Skin epidermis (tissue), 12 donors: ENCODE measurements at regions not wholly inside any gene's neighbourhood (a gene's known extent, or its start where the extent isn't known, plus 50 kb on each side); places are given as distances from the start of the nearest gene placed in this dataset.
"Not testable (repeated sequence)": the region's sequence is repeated elsewhere in the genome, so short reads cannot be mapped to it uniquely, and the experiment has no call there.

Source experiments
- H3K27ac ChIP-seq, 21 experiments: fragments of 200-600 bp; sonication (generic) in 11 of 21; one replicate each; pipeline ENCODE4 v1.5.0; 2020; ENCODE audit warnings: mild to moderate bottlenecking in 3 of 21, inconsistent platforms in 2 of 21, moderate library complexity in 2 of 21
- H3K4me3 ChIP-seq, 7 experiments: fragments of 200-600 bp; sonication (generic) in 2 of 7; one replicate each; pipeline ENCODE4 v1.5.0; 2020; ENCODE audit warnings: inconsistent platforms in 2 of 7, mild to moderate bottlenecking in 2 of 7, moderate library complexity in 1 of 7

DNA sequence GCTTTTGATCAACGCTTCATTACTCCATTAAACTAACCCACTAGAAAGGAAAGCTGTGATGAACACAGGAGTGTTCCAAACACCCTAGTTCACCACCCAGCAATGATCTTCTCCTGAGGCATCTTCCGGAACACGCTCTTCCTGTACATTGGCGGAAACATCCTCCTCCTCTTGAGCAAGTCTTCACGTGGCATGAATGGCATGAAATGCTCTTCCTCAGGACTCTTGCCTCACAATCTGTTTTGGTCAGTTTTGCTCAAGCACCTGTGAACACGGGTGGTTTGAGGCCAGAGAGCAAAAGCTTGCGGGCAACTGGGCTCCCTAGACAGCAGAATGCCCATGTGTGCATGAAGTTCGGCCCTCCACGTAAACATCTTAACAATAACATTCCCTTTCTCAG lies 734.2 kb upstream of the SALL3 start:
- Histone ChIP-seq H3K4me3 (no peak overlapping the region), H3K27ac (no peak overlapping the region)

DNA sequence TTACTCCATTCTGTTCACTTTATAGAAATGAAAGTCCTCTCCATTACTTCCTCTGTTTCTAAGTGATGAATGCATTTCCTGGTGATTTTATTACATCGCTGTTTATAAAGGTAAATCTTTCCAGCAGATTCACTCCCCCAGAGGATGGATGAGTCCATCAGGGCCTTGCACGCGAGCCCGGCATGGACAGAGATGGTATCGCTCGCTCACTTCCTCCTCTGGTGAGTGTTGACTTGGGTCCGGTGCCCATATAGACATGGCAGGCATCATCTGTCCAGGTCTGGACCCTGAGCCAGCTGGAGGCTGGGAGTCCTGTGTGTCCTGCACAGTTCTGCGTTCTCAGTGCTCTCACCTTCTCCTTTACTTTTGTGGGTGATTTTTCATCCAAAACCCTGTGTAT lies 733.6 kb upstream of the SALL3 start:
- H3K27ac ChIP-seq: no peak overlapping the region

DNA sequence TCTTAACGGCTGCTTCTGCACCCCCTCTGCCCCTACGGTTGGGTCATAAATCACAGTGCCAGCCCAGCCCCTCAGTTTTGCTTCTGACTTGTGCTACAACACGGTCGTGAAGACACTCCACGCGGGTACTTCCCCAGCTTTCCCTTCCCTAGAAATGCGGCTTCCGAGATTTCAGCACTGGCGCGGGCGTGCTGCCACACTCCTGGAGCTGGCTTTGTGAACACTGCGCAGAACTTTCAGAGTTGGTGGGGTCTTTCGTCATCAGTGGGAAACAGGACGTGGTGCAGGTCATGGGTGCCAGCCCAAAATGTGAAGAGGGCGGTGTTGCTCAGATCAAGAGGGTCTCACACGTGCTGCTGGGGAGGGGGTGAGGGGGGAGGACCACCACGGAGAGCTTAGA lies 733.0 kb upstream of the SALL3 start:
- Histone ChIP-seq H3K27ac (no peak overlapping the region), H3K4me3 (no peak overlapping the region)

More for the DNA sequence above, 733.6 kb upstream of the SALL3 start:
- H3K4me3 ChIP-seq: no peak overlapping the region

DNA sequence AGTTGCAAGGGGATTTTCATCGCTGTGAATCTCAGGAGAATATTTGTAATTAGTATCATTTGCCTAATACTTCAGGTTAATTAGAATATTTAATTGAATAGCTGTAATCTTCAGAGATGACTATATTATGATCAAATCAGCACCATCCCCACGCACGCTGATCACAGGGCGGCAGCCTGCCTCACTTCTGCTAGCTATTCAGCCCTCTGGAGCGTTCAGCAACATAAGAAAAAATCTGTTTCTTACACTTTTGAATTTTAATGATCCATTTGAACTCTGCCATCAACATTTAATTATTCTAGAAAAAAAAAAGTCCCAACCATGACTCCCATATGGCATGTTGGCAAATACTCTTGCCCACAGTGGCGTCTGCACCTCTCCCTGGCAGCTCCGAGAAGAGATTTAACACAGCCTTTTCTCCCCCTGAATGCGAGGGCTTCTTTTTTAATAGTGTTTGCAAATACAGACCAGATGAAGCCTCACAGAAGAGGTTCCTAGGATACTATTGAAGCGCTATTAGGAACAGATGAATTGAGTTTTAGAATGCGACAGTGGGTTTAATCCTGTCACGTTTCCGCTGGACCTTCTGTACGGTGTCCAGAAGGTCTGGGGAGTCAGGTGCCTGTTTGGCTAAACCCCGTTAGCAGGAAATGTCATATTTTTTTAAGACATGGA lies 731.9 kb upstream of the SALL3 start:
- no peak overlapping the region for H3K27ac ChIP-seq
- H3K4me3 ChIP-seq: no peak overlapping the region

DNA sequence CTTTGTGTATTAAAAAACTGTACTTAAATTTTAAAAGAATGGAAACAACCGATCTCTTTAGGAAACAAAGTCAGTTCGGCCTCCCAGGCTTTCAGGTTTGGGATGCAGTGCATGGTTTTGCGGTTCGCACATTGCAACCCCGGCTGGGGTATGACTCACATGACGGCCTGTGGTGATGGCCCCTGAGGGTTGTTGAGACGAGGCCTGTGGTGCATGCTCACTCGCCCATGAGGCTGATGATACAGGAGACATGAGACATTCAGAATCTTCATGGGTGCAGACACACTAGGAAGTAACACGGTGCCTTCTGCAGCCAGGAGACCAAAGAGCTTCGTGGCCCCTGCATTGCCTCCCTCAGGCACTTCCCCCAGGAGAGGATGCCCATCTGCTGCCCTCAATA lies 724.6 kb upstream of the SALL3 start:
- H3K27ac ChIP-seq: no peak overlapping the region
- no peak overlapping the region for H3K4me3 ChIP-seq

DNA sequence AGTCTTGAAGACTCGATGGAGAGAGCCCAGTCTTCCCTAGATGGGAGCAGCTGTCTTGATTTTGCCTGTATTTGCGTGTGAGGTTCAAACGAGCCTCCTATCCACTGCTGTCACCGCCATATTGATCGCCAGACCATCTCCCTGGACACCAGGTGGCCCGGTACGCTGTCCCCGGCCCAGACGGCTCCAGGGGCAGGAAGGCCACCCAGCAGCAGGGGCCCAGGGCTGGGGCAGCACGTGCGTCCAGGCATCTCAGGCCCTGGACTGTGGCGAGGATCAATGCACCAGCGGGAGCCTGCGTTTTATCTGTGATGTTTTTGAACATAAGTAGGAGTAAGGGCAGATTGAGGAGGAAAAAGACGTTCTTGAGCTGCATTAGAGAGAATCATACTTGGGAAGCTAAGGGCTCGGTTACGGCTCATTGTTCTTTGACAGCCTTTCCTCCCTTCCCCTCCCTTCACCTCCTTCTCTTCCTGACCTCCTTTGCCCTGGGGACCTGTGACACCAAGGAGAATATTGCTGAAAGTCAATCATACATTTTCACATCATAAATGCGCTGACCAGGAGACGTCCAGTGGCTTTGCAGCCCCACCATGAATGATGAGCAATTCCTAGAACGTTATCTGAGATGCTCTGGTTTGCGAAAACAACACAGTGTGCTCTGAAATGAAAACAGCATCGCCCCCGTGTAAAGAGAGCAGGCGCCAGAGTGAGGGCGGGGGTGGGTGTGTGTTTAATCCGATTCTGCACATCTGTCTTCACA lies 711.2 kb upstream of the SALL3 start:
- no peak overlapping the region for H3K4me3 ChIP-seq
- no peak overlapping the region for H3K27ac ChIP-seq

DNA sequence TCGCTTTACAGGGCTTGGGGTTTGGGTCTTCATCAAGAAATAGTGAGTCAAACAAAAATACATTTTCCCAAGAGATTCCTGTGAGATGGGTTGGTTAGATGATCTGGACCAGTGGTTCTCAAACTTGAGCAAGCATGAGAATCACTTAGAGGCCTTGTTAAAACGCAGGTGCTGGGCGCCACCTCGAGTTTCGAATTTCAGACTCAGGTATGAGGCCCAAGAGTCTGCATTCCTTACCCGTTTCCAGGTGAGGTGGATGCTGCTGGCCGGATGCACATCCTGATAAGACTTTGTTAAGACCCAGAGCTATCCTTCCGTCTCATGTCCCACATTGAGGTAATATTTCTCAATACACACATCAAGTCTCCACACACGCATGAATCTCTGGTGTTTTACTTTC lies 707.8 kb upstream of the SALL3 start:
- Histone ChIP-seq H3K4me3 (no peak overlapping the region), H3K27ac (no peak overlapping the region)

DNA sequence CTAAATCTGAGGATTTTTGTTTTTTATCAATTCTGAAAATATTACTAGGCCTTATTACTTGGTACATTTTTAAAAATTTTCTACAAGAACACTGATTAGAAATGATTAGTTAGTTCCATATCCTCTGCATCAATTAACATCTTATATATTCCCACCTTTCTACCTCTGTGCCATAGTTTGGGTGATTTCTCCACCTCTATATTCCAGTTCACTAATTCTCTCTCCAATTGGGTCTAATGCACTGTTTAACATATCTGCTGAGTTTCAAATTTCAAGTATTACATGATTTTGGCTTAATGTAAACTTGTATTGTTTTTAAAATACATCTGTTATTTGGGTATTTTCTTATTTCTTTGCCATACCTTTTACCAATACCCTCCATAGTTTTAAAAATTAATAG lies 705.7 kb upstream of the SALL3 start:
- Histone ChIP-seq H3K4me3 (no peak overlapping the region), H3K27ac (no peak overlapping the region)

DNA sequence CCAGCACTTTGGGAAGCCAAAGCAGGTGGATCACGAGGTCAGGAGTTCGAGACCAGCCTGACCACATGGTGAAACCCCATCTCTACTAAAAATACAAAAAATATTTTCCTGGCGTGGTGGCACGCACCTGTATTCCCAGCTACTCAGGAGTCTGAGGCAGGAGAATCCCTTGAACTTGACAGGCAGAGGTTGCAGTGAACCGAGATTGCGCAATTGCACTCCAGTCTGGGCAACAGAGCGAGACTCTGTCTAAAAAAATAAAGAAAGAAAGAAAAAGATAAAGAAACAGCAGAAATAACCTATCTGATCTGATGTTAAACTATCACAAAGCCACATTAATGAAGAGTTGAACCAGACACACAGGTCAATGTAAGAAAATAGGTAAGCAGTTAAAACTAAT lies 696.2 kb upstream of the SALL3 start:
- H3K27ac ChIP-seq, H3K4me3 ChIP-seq: not testable (repeated sequence)

DNA sequence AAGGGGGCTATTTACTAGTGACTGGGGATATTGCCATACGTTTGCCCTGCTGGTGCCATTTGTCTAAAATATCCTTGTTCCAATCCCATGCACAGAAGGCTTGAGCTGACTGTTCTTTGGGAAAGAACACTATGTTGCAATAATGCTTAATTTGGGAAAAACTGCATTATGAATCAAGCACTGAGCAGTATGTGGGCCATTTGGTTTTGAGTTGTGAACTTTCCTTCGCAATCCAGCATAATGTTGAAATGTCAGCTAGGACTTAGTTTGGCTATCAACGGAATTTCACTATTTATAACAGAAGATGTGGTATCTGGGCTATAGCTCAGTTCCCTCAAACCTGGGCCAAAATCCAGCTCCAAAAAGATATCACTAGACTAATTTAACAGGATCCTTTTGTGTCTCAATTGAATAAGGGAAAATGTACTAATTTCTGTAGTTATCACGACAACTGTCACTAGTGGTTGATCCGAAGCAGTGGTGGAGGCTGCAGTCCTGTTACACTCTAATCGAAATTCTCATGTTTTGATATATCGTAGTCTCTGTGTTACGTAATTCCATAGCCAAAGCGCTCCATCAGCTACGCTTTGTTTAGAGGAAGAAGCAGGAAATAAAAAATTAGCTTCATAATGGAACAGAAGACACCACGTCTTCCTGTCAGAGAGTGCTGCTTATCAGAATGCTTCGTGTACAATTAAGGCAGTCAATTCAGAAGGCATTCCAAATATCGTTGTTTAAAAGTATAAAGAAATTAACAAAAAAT lies 686.8 kb upstream of the SALL3 start:
- Histone ChIP-seq H3K27ac (no peak overlapping the region), H3K4me3 (no peak overlapping the region)

DNA sequence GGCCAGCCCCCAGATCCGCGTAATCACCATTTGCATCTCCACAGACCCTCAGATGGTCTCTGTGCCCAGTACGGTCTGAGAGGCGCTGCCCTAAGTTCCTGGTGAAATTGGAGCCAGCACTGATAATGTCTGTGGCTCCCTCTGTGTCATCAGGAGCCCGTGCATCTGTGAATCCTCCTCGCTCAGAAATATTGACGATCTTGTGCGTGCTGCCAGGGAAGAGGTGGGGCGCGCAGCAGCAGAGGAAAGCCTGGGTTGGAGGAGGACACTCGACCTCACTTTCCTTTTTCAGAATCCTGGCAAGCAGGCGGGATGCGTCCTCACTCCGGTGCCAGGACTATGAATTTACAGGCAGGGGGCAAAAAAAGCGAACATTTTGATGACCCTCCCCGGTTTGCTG lies 686.1 kb upstream of the SALL3 start:
- no peak overlapping the region for H3K27ac ChIP-seq
- peak overlapping the region in 2 of 7 experiments; percentile 7 to 17 for H3K4me3 ChIP-seq

DNA sequence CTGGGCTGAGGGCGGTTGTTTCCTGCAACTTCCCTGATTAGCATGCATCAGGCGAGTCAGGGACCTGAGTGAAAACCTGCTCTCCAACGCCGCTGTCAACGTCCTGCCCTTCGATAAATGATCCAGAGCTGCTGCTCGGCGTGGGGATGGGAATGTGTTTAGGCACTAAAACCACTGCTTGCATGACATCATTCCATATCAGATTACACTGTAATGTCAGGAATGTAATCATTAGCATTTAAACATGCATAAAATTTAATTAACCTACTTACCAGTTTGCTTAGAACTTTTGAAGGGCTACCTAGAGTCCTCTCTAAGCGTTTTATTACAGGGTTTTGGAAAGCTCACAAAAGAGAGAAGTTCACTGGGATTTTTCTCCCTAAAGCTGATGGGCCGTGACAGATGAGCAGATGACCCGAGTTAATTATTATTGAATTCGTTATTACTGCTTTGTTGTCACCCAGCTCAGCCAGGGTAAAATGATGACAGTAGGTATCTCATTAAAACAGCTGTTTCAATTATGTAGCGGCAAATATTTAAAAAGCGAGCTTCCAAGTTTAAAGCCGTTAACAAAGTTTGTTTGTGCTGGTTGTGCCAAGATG lies 685.6 kb upstream of the SALL3 start:
- Histone ChIP-seq H3K27ac (no peak overlapping the region), H3K4me3 (peak overlapping the region in 2 of 7 experiments; percentile 7 to 17)

DNA sequence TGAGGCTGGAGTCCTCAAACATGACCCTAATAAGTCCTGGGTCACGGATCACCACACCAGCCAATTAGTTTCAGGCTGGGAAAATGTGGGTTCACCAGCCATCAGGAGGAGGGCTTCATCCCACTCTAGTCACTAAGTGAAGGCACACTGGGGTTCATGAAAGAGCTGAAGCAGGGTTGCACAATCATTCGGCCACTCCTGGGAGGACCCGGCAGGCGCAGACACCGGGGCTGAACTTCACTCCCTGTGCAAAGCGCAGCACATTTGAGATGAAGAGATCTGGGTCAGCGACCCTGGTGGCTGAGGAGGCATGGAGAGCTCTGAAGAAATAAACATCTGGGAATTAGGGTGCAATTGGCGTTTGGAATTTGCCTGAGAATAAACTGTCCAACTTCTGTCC lies 684.4 kb upstream of the SALL3 start:
- no peak overlapping the region for H3K4me3 ChIP-seq
- no peak overlapping the region for H3K27ac ChIP-seq

DNA sequence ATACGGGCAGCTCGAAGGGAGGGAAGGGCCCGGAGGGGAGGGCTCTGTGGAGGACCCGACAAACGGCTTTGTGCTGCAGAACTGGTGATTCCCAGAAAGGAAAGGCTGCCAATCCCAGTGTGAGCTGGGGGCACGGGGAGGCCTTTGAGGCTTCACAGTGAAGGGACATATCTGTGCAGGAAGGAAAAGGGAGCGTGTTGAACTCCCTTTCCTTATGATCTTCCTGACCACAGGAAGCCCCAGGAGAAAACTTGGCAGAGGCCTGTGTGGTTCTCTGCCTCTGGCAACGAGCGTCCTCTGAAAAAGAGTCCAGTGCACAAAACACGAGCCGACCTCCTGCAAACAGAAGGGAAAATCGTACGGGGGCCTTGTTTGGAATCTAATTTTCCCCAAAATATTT lies 683.5 kb upstream of the SALL3 start:
- H3K4me3 ChIP-seq: no peak overlapping the region
- H3K27ac ChIP-seq: no peak overlapping the region

DNA sequence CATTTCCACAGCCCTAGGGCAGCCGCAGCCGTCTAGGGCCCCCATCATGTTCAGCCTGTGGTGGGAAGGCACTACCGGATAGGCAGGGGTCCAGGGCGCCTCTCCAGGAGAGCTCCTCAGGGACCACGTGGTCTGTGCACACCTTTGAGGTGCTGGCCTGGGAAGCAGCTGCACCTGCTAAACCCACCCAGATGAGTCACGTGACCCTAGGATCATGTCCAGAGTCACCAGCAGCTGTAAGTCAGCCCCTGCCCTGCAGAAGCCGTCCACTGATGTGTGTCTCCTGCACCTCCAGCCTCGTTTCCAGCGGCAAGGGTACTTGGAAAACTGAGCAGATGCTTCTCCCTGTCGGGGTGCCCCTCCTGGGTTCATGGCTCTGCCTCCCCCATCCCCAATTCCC lies 682.6 kb upstream of the SALL3 start:
- no peak overlapping the region for H3K27ac ChIP-seq

DNA sequence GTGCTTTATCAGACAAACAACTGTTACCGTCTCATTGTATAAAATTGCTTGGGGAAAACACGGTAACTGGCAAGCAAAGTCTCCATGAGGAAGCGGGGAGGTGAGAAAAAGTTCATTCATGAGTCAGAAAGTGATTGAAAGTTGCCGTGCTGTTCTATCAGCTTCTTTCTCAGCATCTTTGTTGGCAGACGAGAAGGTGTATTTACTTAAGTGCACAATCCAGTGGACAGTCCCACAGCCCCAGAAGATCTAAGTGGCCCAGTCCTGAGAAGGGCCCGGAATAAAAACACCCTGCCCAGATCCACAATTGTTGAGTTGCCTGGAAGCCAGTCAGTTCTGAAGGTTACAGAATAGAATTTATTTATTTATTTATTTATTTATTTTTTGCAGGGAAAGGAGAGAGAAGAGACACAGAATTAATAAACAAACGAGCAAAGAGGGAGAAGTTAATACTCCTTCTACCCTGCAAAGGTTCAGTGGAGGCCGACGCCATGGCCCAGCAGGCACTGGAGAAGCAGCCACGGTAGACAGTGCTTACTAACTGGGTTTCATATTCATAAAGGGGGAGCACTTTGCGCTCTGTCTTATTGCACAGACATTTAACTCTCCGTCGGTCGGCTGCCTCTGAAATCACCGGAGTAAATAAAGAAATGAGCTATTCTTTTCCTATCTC lies 676.0 kb upstream of the SALL3 start:
- H3K27ac ChIP-seq: no peak overlapping the region
- H3K4me3 ChIP-seq: no peak overlapping the region

More for the DNA sequence above, 682.6 kb upstream of the SALL3 start:
- H3K4me3 ChIP-seq: no peak overlapping the region

DNA sequence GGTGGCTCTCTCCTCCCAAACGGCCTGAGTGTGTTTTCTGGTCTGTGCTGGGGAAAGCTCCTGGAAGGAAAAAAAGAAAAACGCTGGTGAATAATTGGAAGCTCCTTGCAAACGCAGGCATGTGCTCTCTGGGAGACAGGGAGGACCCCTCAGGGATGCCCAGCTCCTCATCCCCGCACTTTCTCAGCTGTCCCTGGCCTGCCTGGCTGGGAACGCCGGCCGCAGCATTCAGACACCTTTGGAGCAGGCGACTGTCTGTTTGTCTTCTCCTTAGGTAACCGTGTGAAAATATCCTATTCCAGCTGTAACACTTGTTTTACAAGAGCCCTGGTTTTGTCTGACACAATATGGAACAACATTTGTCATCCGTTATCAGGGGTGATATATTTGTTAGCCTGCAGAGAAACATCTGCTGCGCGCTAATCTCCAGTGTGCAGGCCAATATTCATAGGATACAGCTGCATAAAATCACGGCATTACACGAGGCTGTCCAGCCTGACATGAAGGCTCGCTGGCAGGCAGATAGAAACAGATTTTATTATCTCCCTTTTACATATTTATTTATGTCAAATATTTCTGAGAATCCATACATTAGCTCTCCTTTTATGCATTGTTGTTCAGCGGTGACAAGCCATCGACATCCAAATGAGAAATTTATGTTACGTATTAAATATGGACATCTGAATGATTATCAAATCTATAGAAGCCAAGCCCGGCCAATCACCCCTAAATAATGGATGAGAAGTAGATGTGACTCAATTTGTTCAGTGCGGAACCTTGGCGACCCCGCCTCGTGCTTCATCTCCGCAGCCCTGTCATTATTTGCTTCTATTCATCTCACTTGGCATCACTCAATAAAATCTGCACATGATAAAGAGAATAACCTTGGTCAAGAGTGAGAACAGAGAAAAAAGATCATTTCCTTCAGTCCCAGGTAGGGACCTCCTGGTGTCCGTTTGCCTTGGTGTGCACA lies 675.1 kb upstream of the SALL3 start:
- H3K4me3 ChIP-seq: no peak overlapping the region

DNA sequence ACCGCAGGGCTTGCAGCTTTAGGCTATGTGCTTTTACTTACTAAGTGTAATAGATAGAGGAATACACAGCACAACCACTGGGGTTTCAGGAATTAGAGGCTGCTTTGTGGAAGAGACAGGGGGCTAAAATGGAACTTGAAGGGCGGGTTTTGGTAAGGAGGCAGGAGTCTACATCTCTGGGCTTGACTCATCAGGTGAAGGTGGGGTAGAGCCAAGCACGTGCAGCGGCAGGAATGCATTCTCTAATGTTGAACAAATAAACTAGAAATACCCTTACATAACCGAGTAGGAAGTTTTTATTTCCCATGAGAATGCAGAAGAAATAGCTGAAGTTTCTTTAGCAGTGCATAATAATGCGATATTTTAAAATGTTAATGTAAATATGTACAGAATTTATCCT lies 673.8 kb upstream of the SALL3 start:
- Histone ChIP-seq H3K27ac (no peak overlapping the region), H3K4me3 (no peak overlapping the region)

More for the DNA sequence above, 675.1 kb upstream of the SALL3 start:
- no peak overlapping the region for H3K27ac ChIP-seq

DNA sequence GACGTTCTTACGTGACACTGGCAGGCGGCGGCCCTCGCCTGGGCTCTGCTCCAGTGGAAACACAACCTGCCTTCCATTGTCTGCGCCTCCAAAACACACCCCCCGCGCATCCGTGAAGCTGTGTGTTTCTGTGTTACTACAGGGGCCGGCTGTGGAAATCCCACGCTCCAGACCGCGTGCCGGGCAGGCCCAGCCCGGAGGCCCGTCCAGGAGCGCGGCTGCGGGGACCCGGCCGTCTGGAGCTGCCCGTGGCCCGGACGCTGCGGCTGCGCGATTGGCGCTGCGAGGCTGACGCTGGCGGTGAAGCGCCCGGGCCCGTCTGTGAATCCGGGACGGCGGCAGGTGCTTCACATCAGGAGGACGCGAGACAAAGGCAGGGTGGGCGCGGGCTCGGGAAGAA lies 670.3 kb upstream of the SALL3 start:
- Histone ChIP-seq H3K27ac (no peak overlapping the region), H3K4me3 (no peak overlapping the region)
